Bronchial epithelial cell (primary cell): ENCODE measurements at regions not wholly inside any gene's neighbourhood (a gene's known extent, or its start where the extent isn't known, plus 50 kb on each side); places are given as distances from the start of the nearest gene placed in this dataset.

Experiments used
- DNase-seq: peaks from one replicate; pipeline ENCODE4 v3.0.0-alpha.2; 2010; ENCODE audit warnings: low read depth
- FAIRE-seq: peaks from 2 replicates; lab custom pipeline; 2011; peaks lifted over from hg19 to GRCh38; lab: Jason Lieb, UNC
- H3K27me3 ChIP-seq: 2 replicates; pipeline ENCODE4 v1.5.1; 2011; ENCODE audit warnings: low read length; ENCODE audit not compliant: control insufficient read depth, insufficient read depth
- H3K36me3 ChIP-seq: 2 replicates; pipeline ENCODE4 v1.5.1; 2011; ENCODE audit warnings: low read length; ENCODE audit not compliant: control insufficient read depth, insufficient read depth
- H3K4me3 ChIP-seq: 2 replicates; pipeline ENCODE4 v1.5.1; 2011; ENCODE audit warnings: mild to moderate bottlenecking, low read depth, low read length, control low read depth
- TF ChIP-seq, protein P1 (sequence below): IDR thresholded peaks from 2 replicates; pipeline ENCODE4 v1.5.1; 2011; ENCODE audit warnings: mild to moderate bottlenecking, moderate library complexity, low read length, control low read depth, inconsistent platforms; ENCODE audit not compliant: insufficient read depth, severe bottlenecking

- Histone ChIP-seq H3K27me3 (peaks cover 7% of the 10 kb centered on the region), H3K36me3 (no peaks in the 10 kb centered on the region), H3K4me3 (no peak overlapping the region)
- DNase-seq: no peak
- FAIRE-seq: no peak
- TF ChIP-seq, protein P1, sequence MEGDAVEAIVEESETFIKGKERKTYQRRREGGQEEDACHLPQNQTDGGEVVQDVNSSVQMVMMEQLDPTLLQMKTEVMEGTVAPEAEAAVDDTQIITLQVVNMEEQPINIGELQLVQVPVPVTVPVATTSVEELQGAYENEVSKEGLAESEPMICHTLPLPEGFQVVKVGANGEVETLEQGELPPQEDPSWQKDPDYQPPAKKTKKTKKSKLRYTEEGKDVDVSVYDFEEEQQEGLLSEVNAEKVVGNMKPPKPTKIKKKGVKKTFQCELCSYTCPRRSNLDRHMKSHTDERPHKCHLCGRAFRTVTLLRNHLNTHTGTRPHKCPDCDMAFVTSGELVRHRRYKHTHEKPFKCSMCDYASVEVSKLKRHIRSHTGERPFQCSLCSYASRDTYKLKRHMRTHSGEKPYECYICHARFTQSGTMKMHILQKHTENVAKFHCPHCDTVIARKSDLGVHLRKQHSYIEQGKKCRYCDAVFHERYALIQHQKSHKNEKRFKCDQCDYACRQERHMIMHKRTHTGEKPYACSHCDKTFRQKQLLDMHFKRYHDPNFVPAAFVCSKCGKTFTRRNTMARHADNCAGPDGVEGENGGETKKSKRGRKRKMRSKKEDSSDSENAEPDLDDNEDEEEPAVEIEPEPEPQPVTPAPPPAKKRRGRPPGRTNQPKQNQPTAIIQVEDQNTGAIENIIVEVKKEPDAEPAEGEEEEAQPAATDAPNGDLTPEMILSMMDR: no peak
Measured at GRCh38 chr15:60251300-60252070, 146.3 kb downstream of the ANXA2 start.

- FAIRE-seq (no peak), DNase-seq (peak; percentile 23)
- H3K4me3 ChIP-seq: no peak overlapping the region
- H3K27me3 ChIP-seq: peaks cover 3% of the 10 kb centered on the region
- TF ChIP-seq, protein P1: no peak
- no peaks in the 10 kb centered on the region for H3K36me3 ChIP-seq
Measured at GRCh38 chr15:60254416-60254815, 143.4 kb downstream of the ANXA2 start.

DNA sequence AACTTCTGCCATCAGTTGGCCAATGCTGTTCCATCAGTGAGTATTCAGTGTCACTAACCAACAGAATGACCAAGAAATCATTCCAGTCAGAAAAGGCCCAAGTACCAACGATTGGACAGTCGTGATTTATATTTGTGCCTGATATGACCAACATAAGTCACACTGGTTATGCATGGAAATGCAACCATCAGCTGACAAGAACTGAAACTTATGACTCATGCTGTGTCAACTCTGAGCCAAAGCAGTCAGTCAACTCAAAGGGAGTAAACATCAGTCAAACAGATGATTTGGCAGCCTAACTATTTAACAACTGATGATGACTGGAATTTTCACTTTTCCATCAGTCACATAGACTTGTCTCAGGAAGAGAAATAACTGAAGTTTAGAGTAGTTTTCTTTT lies 142.4 kb downstream of the ANXA2 start:
- no peak overlapping the region for H3K4me3 ChIP-seq
- no peak for FAIRE-seq

DNA sequence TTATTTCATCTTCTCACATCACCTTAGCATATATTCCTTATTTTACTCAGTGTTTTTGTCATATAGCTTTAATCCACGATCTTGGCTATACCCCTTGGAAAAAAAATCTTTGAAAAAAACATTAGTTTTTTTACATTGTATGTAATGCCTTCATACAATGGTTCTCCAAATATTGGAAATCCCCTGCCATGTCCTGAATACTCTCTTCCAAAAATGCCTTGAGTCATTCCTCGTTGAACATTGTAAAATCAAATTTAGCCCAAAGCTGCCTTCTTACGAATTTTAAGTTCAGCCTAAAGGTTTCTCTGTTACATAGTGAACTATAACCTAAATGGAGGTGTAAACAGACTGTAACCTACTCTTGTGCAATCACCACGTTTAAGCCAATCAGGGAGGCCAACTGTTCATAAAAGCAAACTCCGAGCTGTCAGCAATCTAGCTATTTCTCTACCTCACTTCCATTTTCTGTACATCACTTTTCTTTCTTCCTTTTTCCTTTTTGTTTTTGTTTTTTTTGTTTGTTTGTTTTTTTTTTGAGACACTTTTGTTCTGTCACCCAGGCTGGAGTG lies 140.1 kb downstream of the ANXA2 start:
- Histone ChIP-seq H3K4me3 (no peak overlapping the region), H3K27me3 (peaks cover 4% of the 10 kb centered on the region), H3K36me3 (no peaks in the 10 kb centered on the region)
- TF ChIP-seq, protein P1: no peak
- DNase-seq (no peak), FAIRE-seq (no peak)

More for the DNA sequence above, 142.4 kb downstream of the ANXA2 start:
- TF ChIP-seq, protein P1: no peak
- H3K27me3 ChIP-seq: peaks cover 3% of the 10 kb centered on the region
- peak; percentile 98 for DNase-seq
- H3K36me3 ChIP-seq: no peaks in the 10 kb centered on the region

DNA sequence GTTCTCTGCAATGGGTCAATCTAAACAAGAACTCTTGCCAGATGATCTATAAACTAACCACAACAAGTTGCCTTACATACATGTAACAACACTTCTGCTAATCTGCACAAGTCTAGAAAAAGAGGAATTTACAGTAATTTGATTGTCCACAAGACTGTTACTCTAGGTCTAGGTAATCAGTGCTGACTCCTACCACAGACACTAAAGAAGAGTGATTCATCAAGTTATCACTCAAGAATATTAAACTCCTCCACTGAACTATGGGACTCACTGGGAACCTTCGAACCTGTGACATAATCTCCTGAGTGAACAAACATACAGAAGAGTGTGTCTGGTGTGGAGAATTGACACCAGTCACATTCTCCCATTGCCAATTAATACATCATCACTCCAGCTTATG lies 138.3 kb downstream of the ANXA2 start:
- FAIRE-seq (no peak), DNase-seq (peak; percentile 26)
- TF ChIP-seq, protein P1: no peak
- Histone ChIP-seq H3K4me3 (no peak overlapping the region), H3K36me3 (no peaks in the 10 kb centered on the region), H3K27me3 (peaks cover 4% of the 10 kb centered on the region)
